GM18868 (cell line): ENCODE measurements at regions not wholly inside any gene's neighbourhood (a gene's known extent, or its start where the extent isn't known, plus 50 kb on each side); places are given as distances from the start of the nearest gene placed in this dataset.
"Not testable (repeated sequence)": the region's sequence is repeated elsewhere in the genome, so short reads cannot be mapped to it uniquely, and the experiment has no call there.

Experiments
- ATAC-seq: cut with Tn5 transposase; IDR thresholded peaks from one replicate; pipeline ENCODE4 v1.9.1; 2021; ENCODE audit warnings: mild to moderate bottlenecking, moderate library complexity; ENCODE audit not compliant: unreplicated experiment

DNA sequence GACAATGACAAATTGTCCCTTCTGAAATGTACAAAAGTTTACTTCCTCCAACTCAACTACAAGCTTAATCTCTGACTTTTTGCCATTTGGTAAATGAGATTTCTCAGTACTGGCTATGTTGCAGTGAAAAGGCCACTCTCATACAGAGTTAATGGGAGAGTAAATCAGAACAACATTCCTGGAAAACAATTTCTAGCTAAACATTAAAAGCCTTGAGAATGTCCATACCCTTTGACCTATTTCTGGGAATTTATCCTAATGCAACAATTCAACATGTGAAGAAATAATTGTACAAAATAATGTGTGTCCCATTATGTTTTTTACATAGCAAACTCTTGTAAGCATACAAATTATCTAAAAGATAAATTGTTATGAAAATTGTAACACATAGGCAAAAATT lies 56.3 kb upstream of the SPEF2 start:
- no peak for ATAC-seq

DNA sequence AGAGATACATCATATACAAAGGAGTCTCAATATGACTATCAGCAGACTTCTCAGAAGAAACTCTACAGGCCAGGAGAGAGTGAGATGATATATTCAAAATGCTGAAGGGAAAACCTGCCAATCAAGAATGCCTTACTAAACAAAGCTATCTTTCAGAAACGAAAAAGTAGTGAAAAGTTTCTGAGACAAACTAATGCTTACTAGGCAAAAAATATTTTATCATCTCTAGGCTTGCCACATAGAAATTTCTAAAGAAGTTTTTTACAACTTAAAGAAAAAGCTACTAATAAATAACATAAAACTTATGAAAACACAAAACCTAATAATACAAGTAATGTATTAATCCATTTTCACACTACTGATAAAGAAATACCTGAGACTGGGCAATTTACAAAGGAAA lies 59.9 kb upstream of the SPEF2 start:
- no peak for ATAC-seq

DNA sequence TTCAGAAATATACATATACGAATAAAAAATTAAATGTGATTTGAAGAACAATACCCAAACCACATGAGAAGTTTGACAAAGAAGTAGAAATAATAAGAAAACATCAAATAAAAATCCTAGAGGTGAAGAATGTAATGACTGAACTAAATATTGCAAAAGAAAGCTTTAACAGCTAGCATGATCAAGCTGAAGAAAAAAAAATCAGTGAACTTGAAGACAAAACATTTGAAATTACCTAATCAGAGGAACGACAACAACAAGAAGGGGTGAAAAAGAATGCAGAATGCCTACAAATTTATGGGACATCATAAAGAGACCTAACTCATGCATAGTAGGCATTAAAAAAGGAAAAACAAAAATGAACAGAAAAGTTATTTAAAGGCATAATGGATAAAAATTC lies 60.5 kb upstream of the SPEF2 start:
- no peak for ATAC-seq

DNA sequence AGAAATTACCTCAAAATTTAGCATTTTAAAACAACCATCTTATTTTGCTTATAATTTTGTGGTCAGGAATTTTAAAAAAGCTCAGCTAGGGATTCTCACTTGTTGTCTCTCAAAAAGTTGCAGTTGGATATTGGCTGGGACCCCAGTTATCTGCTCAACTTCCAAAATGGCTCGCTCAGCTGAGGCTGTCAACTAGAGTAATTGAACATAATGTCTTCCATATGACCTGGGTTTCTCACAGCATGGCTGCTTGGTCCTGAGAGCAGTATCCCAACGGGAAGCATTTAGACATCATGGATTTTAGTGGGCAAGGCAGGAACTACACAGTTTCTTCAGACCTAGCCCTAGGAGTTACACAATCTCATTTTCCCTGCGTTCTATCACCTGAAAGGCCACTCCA lies 63.6 kb upstream of the SPEF2 start:
- no peak for ATAC-seq

DNA sequence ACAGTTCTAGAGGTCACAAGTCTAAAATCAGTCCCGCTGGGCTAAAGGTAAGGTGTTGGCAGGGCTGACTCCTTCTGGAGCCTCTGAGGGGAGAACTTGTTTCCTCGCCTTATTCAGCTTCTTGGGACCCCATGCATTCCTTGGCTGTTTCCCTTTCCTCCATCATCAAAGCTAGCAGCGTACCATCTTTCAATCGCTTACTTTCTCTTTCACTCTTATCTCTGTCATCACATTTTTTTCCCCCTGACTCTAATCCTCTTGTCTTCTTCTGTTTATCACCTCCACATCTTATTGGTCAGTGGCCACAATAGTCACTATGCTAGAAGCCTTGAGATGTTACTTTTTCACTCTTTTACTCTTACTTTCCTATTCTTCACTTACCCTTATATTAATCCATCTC lies 72.5 kb upstream of the SPEF2 start:
- ATAC-seq: no peak

DNA sequence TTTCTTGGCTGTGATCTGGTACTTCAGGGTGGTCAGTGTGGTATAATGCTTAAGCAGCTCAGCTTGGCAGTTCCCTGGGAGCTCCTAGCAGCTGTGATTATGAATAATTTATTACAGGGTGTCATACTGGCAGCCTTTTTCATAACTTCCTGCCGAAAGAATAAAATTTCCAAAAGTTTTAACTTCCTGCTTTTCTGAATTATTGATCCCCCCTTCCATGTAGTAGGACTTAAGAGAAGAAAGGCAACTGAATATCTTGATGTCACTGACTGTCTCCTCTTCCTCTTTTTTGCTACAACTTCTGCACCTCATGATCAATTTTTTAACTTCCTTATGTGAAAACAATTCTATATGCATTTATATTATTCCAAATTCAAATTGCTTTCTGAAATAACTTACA lies 74.3 kb upstream of the SPEF2 start:
- no peak for ATAC-seq

DNA sequence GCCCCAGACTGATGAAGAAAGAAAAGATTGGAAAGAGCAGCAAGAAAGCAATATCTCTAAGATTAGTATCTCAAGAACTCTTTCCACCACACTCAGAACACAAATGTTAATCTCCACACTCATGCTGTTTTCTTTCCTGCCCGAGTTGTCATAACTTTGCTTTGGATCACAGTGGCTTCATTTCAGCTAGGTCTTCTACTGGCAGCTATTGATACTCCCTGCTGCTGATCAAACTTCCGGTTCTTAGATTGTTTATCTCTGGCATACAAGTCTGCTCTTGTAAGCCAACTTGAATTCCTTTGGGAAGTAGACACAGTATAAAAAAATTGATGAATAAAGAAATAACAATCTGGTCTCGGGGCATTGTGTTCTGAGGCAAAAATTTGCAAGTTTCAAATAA lies 77.7 kb upstream of the SPEF2 start:
- no peak for ATAC-seq

DNA sequence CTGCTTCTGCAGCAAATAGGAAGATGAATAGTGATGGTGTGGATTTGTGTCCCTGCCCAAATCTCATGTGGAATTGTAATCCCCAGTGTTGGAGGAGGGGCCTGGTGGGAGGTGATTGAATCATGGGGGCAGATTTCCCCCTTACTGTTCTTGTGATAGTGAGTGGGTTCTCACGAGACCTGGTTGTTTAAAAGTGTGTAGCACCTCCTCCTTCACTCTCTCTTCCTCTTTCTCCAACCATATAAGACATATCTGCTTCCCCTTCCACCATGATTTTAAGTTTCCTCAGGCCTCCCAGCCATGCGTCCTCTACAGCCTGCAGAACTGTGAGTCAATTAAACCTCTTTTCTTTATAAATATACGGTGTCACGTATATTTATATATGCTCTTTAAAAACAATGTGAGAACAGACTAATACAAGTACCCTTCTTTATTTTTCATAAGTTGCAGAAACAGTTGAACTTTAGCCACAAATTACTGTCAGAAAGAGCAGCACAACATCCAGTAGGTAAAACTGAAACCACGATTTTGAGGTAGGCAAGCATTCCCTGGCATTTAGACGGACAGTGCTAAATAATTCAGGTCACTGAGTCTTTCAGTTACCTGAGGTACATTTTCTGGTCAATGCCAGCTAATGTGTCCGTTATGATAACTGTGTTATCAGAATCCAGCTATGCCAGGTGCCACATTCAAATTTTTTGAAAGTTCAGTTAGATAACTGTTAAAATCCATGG lies 79.3 kb upstream of the SPEF2 start:
- no peak for ATAC-seq

DNA sequence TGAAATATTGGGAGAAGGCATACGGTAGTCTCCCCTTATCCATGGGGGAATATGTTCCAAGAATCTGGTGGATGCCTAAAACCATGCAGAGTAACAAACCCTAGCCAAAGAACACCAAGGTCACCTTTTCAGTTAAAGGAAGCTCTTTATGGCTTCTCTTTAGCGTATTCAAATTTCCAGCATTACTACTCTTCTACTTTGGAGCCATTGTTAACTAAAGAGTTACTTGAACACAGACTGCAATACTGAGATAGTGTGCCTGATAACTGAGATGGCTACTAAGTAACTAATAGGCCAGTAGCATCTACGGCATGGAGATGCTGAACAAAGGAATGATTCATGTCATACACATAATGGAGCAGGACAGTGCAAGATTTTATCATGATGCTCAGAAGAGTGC lies 84.5 kb upstream of the SPEF2 start:
- ATAC-seq: no peak

DNA sequence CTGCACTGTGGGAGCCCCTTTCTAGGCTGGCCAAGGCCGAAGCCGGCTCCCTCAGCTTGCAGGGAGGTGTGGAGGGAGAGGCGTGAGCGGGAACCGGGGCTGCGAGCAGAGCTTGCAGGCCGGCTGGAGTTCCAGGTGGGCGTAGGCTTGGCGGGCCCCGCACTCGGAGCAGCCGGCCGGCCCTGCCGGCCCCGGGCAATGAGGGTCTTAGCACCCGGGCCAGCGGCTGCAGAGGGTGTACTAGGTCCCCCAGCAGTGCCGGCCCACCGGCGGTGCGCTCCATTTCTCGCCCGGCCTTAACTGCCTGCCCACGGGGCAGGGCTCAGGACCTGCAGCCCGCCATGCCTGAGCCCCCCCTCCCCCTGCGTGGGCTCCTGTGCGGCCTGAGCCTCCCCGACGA lies 86.1 kb upstream of the SPEF2 start:
- not testable (repeated sequence) for ATAC-seq

DNA sequence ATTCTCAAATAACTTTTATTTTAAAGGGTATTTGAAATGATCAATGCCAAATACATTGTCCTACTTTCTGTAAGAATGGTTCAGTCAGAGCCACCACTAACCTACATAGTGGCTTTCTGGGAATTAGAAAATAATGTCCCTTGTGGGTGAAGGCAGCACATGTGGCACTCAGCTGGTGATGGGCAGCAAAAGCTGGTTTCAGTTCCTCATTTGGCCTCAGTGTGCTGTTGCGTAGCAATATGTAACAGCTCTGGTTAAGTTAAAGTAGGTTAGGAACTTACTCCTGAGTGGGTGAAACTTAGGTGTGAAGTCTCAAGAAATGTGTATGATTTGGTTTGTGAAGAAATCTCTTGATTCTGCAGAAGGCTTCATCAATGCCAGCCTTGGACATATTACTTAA lies 99.6 kb upstream of the SPEF2 start:
- peak; percentile 99 for ATAC-seq

DNA sequence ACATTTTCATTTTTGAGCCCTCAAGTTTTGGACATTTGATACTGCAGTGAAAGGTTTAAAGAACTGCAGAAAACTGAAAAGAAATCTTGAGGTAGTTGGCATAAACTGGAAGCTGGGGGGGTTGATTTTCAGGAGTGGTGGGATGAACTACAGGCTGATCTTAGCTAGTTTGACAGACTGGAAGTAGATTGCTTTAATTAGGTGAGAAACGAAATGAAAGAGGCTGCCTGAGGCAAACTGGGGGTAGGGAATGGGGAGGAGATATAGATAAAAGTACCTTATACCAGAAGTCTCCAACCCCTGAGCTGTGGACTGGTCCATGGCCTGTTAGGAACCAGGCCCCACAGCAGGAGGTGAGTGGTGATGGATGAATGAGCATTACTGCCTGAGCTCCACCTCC lies 101.4 kb upstream of the SPEF2 start:
- ATAC-seq: no peak

DNA sequence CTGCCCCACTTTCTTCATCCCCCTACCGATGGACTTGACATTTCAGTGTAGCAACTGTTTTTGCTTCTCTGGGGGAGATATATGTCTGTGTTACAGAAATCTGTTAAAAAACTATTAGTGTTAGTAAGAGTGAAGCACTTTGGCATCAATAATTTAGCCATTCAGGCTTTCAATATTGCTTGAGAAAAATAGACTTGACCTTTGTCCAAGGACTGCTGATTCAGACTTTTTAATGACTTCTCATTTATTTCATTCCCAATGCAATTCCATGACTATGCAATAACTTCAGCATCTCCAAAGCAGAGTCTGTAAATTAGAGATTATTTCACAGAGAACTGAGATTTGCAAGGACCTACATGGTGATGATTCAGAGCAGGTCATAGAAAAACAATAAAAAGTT lies 104.1 kb upstream of the SPEF2 start:
- no peak for ATAC-seq

DNA sequence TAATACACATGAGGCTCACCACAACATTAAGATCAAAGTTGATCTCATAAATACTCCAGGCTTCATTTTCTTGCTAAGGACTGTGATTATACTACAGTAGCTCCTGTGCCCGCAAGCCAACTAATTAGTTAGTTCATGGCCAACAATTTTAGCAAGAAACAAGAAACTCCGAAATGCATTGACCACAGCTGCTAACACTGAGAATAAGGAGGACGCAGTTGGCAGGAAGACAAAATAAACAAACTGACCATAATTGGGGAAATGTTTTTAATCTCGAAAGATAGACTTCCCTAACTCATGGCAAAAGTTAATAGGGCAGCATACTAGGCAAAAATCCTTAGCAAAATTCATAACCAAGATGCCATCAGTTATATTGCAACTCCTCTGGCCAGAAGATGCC lies 115.5 kb upstream of the SPEF2 start:
- ATAC-seq: no peak

DNA sequence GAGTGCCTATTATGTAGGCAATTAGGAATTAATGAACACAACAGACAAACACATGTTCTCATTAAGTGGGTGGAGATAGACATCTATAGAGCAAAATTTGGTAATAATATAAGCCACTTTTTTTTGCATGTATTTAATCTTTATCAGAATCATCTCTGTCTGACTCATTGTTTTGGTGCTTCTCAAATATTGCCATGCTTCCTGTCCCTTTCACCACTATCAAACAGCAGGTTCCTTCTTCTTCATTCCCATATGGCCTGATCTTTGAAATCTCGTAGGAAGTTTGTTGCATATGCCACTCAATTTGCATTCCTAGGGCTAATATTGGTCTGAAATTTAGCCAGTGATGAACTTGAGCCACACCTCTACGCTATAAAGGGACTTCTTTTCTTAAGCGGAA lies 128.9 kb upstream of the SPEF2 start:
- no peak for ATAC-seq

DNA sequence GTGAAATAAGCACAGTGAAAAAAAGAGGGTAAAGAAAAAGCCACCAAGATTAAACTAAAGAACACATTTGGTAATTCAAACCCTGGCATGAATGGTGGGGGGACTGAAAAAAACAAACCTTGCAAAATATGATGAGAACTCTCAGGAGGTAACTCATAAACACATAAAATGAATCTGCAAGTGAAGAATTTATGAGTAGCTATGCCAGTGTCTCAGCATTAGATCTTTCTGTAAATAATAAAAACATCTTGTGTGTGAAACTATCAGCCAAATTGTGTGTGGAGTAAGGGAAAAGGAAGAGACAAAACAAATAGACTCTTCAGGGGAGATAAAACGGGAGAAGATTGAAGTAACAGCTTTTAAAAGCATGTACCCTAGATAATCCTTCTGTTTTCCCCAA lies 129.6 kb upstream of the SPEF2 start:
- no peak for ATAC-seq

DNA sequence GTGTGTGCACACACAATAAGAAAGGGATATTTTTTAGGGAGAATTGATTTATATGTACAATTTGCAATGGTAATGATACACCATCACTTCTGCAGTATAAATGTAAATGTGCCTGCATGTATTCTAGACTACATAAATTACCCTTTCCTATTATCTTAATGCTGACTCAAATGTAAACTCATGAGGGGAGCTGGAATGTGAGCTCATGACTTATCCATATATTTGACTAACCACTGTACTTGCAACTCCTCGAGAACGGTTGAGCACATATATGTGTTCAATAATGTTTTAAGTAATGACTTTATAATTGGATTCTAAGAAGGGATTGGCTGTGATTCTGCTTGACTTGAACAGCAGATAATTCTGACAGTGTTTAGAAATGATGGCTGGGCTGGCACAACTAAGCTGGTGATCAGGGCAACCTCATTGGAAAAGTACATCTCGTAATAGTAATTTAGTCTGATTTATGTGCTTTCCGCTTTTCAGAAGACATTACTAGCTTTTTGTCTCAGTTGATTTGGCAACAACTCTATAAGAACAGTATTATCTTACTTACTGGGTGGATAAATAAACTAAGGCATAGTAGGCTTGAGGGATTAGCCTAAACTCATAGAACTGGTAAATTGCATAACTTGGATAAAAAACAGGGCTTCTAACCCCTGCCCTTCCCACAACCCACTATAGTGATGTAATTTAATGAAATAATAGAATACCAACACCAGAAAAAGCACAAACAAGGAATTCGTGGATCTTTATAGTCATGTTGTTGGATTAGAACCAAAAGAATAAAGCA lies 130.2 kb upstream of the SPEF2 start:
- ATAC-seq: no peak

DNA sequence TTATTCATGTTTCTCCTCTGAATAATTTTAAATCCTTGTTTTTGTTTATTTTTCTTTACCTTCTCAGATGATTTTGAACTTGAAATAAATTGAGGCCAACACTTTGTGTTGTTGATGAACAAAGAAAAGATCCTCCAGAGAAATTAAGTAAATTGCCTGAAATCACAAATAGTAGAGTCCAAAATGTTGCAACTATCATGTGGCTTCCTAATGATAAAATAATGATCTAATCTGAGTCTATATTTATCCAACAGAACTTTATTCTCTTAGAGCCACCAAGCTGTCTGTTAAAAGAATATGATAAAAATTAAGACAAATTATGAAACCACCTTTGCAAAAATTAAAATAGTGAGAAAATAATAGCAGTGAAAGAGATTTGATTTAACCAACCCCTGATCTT lies 132.2 kb upstream of the SPEF2 start:
- ATAC-seq: no peak

DNA sequence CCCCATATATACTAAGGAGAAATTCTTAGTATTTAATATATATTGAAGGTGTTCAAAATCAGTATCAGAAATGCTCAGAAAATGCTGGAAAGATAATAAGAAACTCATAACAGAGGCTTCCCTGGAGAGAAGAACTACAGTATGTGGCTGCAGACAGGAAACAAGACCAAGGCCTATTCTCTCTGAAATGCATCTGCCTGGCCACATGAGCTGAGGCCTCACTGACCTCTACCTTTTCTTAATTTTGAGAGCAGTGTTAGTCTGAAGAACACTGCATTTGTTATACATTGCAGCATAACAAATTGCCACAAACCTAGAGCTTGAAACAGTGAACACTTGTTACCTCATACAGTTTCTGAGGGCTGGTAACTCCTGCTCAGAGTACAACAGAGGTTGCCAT lies 133.4 kb upstream of the SPEF2 start:
- ATAC-seq: no peak

DNA sequence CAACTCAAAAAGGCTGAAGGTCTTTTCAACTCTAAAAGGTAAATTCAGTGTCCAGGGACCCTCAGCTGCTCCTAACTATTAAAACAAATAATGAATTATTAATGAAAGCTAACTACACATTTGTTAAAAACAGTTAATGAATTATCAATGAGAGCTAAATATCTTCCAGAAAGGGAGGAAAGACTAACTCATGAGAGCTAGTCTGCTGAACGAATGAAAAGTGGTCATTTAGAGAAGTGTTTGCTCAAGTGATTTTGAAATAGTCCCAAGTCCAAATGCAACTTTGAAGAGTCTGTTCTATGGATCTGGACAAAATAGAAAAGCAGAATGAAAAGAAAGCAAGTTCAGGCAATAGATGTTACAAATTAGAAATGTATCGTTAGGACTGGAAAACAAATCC lies 133.9 kb upstream of the SPEF2 start:
- no peak for ATAC-seq

DNA sequence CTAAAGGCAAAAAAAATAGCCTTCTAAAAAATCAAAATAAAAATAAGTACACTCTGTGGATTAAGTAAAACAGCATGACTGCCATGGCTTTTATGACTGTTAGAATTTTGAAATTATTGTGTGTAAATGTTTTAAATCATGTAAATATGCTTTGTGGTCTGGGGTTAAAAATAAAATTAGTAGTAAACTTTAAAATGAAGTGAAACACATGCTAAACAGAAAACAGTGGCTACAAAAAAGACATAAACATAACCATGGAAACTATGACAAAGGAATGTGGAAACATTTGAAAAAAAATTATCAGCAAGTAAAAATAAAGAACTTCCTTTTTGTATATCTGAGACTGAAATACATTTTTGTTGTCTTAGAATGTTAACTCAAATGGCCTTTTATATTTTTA lies 134.5 kb upstream of the SPEF2 start:
- no peak for ATAC-seq

DNA sequence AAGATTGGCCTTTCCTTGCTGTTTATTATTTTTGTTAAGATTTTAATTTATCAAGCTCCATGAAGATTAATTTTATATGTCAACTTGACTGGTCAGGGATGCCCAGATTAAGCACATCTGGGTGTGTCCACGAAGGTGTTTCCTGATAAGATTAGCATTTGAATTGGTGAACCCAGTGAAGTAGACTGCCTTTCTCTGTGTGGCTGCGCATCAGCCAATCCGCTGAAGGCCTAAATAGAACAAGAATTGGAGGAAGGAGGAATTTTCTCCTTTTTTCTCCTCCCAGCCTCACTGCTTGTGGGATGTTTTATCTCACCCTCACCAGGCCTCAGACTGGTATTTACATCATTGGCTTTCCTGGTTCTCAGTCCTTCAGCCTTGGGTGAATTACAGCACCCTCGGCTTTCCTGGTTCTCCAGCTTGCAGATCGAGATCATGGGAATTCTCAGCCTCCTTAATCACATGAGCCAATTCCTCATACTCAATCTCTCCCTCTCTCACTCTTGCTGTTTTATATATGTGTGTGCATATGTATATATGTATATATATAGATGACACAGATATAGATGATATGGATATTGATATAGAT lies 135.4 kb upstream of the SPEF2 start:
- no peak for ATAC-seq
